AG09309 (cell line): ENCODE measurements at regions not wholly inside any gene's neighbourhood (a gene's known extent, or its start where the extent isn't known, plus 50 kb on each side); places are given as distances from the start of the nearest gene placed in this dataset.

Source experiments
- DNase-seq: peaks from one replicate; pipeline ENCODE4 v3.0.0-alpha.2; 2010; ENCODE audit warnings: low read depth
- H3K4me3 ChIP-seq: 2 replicates; pipeline ENCODE4 v1.5.1; 2011; ENCODE audit warnings: mild to moderate bottlenecking, low read depth, low read length, moderate library complexity; ENCODE audit not compliant: control insufficient read depth
- TF ChIP-seq, protein P1 (sequence below): IDR thresholded peaks from 2 replicates; pipeline ENCODE4 v1.5.1; 2011; ENCODE audit warnings: mild to moderate bottlenecking, low read depth, low read length, inconsistent platforms; ENCODE audit not compliant: insufficient read depth, control insufficient read depth; ENCODE audit errors: missing control alignments

DNA sequence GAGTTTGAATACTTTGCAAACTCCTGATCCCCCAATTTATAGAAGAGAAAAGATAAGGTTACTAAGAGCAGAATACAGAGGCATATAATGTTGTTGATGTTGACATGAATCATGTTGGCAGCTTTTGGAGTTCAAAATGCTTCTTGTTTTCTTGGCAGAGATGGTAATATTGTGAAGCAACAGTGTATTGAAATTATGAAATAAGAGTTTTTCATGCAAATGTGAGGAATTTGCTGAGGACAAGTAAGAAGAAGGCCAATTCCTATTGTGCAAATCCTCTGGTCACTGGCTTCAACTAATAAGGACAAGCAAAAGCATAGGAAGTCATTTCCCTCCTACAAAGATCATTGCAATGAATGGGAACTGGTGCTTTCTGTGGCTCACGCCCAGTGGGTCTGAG is 126.9 kb upstream of the CHL1 start:
- no peak for DNase-seq
- TF ChIP-seq, protein P1, sequence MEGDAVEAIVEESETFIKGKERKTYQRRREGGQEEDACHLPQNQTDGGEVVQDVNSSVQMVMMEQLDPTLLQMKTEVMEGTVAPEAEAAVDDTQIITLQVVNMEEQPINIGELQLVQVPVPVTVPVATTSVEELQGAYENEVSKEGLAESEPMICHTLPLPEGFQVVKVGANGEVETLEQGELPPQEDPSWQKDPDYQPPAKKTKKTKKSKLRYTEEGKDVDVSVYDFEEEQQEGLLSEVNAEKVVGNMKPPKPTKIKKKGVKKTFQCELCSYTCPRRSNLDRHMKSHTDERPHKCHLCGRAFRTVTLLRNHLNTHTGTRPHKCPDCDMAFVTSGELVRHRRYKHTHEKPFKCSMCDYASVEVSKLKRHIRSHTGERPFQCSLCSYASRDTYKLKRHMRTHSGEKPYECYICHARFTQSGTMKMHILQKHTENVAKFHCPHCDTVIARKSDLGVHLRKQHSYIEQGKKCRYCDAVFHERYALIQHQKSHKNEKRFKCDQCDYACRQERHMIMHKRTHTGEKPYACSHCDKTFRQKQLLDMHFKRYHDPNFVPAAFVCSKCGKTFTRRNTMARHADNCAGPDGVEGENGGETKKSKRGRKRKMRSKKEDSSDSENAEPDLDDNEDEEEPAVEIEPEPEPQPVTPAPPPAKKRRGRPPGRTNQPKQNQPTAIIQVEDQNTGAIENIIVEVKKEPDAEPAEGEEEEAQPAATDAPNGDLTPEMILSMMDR: no peak
- H3K4me3 ChIP-seq: no peak overlapping the region

DNA sequence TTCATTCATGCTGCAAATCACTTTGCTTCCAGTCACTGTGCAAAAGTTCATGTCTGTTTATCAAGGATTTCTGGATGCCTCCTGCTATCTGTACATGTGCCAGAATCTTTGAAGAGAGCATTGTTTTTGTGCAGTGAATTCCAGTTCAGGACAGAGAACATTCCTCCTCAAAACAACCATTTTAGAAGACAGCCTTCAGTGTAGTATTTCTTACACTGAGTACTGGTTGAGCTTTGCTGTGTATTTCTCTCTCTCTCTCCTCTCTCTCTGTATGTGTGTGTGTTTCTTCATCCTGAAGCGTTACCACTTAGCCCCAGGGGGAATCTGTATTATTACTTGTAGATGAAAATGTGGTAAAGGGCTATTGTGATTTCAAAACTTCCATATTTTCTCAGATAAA is 123.8 kb upstream of the CHL1 start:
- TF ChIP-seq, protein P1: no peak
- DNase-seq: no peak
- no peak overlapping the region for H3K4me3 ChIP-seq

GRCh38 chr3:73271-73670 is 123.3 kb upstream of the CHL1 start:
- DNase-seq: no peak
- no peak overlapping the region for H3K4me3 ChIP-seq
- TF ChIP-seq, protein P1: no peak

DNA sequence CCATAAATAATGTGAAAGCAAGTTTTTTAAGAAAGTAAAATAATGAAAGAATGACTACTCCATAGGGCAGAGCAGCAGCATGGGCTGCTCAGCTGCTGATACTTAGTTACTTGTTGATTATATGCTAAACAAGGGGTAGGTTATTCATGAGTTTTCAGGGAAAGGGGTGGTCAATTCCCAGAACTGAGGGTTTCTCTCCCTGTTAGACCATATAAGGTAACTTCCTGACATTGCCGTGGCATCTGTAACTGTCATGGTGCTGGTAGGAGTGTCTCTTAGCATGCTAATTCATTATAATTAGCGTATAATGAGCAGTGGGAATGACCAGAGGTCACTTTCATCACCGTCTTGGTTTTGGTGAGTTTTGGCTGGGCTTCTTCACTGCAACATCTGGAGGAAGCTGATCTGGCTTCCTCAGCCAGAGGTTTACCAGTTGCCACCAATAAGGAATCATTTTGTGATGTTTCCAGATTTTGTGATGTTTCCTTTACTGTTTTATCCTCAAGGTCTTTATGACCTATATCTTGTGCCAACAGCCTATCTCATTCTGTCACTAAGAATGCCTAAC is 121.8 kb upstream of the CHL1 start:
- TF ChIP-seq, protein P1: no peak
- no peak overlapping the region for H3K4me3 ChIP-seq
- no peak for DNase-seq

- TF ChIP-seq, protein P1: no peak
- no peak overlapping the region for H3K4me3 ChIP-seq
- DNase-seq: no peak
Measured at GRCh38 chr3:75260-75659, 121.3 kb upstream of the CHL1 start.

DNA sequence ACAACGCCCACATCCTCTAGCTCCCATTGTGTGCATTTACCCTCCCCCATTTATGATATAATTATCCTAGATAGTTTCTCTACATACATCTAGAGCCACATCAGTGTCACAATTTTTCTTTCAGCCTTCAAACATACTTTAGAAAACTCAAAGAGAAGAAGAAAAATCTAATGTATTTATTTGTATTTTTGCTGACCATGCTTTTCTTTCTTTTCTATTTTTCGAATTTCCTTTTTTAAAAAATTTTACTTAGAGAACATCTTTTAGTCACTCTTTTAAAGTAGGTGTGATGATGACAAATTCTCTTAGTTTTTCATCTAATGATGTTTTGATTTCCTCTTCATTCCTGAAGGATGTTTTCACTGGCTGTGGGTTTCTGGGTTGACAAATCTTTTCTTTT is 117.0 kb upstream of the CHL1 start:
- DNase-seq: no peak
- H3K4me3 ChIP-seq: no peak overlapping the region
- TF ChIP-seq, protein P1: no peak

- TF ChIP-seq, protein P1: no peak
Measured at GRCh38 chr3:82508-82907, 114.1 kb upstream of the CHL1 start.

More at GRCh38 chr3:82508-82907, 114.1 kb upstream of the CHL1 start:
- DNase-seq: no peak
- H3K4me3 ChIP-seq: no peak overlapping the region
